Suprapubic skin (tissue), 4 donors: ENCODE measurements at regions not wholly inside any gene's neighbourhood (a gene's known extent, or its start where the extent isn't known, plus 50 kb on each side); places are given as distances from the start of the nearest gene placed in this dataset.
"Not testable (repeated sequence)": the region's sequence is repeated elsewhere in the genome, so short reads cannot be mapped to it uniquely, and the experiment has no call there.

Experiments used
- POLR2A ChIP-seq, 2 donors: fragments of 450-650 bp; IDR thresholded peaks; one replicate each; pipeline ENCODE4 v1.6.1; 2017; ENCODE audit warnings: antibody characterized with exemption in 2 of 2, mild to moderate bottlenecking in 2 of 2, moderate library complexity in 2 of 2
- POLR2AphosphoS5 ChIP-seq, 3 donors: sonication (generic); formaldehyde crosslinking; IDR thresholded peaks; one replicate each; pipeline ENCODE4 v1.6.1; 2017; ENCODE audit warnings: antibody characterized with exemption in 3 of 3
- TF ChIP-seq, protein P1 (sequence below), 2 donors: fragments of 200-600 bp in 1 of 2; fragments of 450-650 bp in 1 of 2; sonication (generic) in 1 of 2; IDR thresholded peaks; one replicate each; pipeline ENCODE4 v1.5.1; 2016 to 2019; ENCODE audit warnings: antibody characterized with exemption in 2 of 2, mild to moderate bottlenecking in 1 of 2, moderate library complexity in 1 of 2

GRCh38 chr7:6933954-6934632 lies 108.0 kb upstream of the CCZ1B start:
- TF ChIP-seq, protein P1, sequence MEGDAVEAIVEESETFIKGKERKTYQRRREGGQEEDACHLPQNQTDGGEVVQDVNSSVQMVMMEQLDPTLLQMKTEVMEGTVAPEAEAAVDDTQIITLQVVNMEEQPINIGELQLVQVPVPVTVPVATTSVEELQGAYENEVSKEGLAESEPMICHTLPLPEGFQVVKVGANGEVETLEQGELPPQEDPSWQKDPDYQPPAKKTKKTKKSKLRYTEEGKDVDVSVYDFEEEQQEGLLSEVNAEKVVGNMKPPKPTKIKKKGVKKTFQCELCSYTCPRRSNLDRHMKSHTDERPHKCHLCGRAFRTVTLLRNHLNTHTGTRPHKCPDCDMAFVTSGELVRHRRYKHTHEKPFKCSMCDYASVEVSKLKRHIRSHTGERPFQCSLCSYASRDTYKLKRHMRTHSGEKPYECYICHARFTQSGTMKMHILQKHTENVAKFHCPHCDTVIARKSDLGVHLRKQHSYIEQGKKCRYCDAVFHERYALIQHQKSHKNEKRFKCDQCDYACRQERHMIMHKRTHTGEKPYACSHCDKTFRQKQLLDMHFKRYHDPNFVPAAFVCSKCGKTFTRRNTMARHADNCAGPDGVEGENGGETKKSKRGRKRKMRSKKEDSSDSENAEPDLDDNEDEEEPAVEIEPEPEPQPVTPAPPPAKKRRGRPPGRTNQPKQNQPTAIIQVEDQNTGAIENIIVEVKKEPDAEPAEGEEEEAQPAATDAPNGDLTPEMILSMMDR (IDR thresholded peaks at IDR 0.05), result not testable (repeated sequence)
- TF ChIP-seq POLR2A, POLR2AphosphoS5 (IDR thresholded peaks at IDR 0.05): not testable (repeated sequence)
